HG03103 (cell line): ENCODE measurements at regions not wholly inside any gene's neighbourhood (a gene's known extent, or its start where the extent isn't known, plus 50 kb on each side); places are given as distances from the start of the nearest gene placed in this dataset.
A peak's percentile ranks its signal among the peaks of the same experiment; 100 is the strongest.

Experiments used
- ATAC-seq: cut with Tn5 transposase; IDR thresholded peaks from one replicate; pipeline ENCODE4 v1.9.1; 2021; ENCODE audit warnings: low read depth; ENCODE audit not compliant: unreplicated experiment

DNA sequence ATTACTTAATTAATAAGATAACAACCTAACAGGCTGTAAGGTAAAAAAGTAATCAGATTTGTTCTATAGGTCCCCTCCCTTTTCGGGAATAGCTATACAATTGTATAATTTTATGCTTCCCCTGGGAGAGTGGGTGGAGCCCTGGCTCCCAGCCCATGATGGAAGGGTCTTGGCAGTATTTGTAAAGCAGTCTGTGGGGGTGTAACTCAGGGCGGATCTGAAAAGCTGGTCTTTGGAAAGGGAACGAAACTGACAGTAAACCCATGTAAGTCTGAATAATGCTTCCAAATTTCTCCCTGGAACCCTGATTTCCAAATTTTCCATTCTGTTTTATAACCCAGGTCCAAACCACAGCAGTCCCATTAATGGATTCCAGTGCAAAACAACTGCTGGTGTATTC, 110.4 kb downstream of the DAD1 start:
- no peak for ATAC-seq

DNA sequence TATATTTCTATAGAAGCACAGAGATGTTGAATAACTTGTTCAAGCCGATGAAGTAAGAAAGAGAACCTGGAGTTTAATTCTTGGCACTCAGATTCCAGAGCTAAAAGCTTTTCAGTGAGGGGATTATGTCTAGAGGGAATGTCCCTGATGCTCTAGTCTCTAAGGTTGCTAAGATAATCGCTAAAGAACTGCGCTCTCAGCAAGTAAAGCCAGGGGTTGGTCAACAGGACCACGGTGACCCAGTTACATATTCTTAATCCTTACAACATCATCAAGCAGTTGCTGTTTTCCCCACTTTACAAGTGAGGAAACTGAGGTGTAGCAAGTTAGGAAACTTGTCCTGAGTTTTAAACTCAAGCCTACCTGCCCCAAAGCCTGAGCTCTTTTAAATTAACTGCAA, 110.8 kb downstream of the DAD1 start:
- no peak for ATAC-seq

- ATAC-seq = no peak
Observed at GRCh38 chr14:22477569-22478194, 111.3 kb downstream of the DAD1 start.

DNA sequence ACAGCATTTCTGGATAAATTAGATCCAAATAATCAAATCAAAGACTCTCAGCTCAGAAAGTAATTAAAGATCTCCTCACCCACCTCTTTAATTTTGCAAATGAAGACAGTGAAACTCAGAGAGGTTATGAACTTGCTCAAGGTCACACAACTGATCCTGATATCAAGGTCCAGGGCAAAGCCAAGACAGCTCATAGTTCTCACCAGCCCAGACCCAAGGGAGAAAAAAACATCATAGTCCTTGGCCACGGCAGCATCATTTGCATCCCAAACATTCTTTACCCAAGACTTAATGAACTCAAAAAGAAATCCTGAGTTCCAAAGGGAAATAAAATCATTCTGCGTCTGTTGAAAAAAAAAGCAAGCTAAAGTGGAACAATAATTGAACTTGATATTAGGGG, 112.1 kb downstream of the DAD1 start:
- ATAC-seq = no peak

- ATAC-seq = no peak
Observed at GRCh38 chr14:22476005-22476751, 112.8 kb downstream of the DAD1 start.

GRCh38 chr14:22475381-22475780, 113.6 kb downstream of the DAD1 start:
- no peak for ATAC-seq

DNA sequence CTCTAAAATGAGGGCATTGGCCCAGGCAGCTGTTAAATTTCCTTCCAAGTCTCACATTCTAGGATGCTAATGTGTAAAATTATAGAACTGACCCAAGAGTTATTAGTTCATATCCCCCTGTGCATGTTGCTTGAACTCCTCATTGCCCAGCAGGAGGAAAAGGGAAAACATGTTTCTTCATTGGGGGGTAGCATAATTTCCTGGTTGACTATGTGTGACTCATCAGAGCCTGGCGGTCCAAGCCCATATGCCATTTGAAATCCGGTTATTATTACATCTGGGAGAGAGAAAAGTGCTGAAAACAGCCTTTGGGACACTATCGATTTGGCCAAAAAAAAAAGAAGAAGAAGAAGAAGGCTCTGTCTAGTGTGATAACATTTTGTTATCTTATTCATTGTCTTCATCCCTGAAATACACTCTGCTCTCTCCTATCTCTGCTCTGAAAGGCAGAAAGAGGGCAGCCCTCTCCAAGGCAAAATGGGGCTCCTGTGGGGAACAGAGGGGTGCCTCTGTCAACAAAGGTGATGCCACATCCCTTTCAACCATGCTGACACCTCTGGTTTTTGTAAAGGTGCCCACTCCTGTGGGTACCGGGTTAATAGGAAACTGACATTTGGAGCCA, 114.2 kb downstream of the DAD1 start:
- ATAC-seq = no peak

DNA sequence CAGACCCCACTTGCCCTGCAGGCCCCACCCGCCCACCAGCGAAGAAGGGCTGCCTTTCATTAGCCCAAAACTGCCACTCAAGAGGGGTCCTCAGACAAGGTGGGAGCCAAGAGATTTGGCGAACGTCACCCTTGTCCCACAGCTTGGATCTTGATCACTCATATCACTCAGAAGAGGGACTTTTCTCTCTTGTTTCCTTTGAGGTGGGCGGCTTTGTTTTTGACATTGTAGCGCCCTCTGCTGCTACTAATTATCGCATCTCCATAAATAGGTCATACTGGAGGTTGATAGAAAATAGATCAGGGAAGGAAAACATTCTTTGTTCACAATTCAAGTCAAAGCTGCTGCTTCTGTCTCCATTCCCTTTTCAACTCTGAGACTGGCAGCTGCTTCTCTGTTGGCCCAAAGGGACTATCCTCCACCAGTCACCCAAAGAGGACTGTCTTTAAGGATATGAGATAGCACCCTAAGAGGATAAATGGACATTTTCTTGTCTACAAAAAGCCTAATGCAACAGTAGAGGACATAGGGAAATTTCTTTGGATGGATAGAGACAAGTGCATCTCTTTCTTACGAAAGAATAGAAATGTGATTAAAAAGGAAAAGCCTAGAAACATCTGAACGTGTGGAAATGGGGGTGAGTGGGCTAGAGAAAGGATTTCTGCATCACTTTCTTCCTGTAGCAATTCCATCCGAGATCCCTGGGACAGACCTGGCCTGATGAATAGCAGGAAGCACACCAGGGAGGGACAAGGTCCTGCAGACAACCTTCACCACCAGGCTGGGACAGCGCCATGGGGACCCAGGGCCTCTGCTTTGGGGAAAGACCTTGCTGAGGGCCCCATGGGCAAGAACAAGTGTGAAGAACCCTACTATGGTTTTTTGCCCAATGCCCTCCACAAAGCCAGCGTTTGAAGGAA, 115.8 kb downstream of the DAD1 start:
- no peak for ATAC-seq

DNA sequence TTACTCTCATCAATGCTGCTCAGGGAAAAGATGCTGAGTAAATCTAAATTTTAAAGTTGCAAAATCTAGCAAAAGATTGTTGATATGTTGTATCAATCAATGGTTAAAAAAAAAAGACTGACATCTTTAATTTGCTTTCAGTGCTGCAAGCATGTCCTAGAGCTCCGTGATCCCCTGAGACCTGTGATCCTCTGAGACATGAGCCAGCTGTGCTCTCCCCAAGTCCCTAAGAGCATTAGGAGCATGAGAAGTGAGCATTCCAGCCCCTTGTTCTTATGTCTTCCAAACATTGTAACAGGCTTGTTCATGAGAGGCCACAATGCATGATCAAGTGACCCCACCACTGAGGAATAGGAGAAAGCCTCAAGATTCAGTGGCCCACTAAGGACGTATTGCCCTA, 116.6 kb downstream of the DAD1 start:
- ATAC-seq = no peak

- no peak for ATAC-seq
Observed at GRCh38 chr14:22471545-22472121, 117.4 kb downstream of the DAD1 start.

- ATAC-seq = no peak
Observed at GRCh38 chr14:22469538-22470303, 119.3 kb downstream of the DAD1 start.

DNA sequence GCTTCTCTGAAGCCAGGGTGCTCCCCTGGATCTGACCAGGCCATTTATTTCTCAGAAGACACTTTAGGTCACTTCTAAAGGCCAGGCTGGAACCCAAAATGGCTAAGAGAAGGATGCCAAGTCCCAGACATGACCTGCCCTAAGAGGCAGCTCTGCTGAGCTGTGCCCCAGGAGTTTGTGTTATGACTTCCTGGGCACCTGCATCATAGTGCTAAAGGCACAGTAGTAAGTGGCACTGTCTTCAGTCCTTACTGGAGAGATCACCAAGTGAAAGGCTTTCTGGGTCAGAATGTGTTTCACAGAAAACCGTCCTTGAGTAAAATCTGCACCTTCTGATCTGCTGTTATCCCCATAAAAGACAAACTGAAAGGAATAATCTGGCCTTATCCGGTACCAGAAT, 120.2 kb downstream of the DAD1 start:
- ATAC-seq = no peak

GRCh38 chr14:22466491-22466890, 122.5 kb downstream of the DAD1 start:
- no peak for ATAC-seq

GRCh38 chr14:22465201-22465840, 123.7 kb downstream of the DAD1 start:
- no peak for ATAC-seq

- peak; percentile 62 for ATAC-seq
Observed at GRCh38 chr14:22464422-22465142, 124.4 kb downstream of the DAD1 start.

DNA sequence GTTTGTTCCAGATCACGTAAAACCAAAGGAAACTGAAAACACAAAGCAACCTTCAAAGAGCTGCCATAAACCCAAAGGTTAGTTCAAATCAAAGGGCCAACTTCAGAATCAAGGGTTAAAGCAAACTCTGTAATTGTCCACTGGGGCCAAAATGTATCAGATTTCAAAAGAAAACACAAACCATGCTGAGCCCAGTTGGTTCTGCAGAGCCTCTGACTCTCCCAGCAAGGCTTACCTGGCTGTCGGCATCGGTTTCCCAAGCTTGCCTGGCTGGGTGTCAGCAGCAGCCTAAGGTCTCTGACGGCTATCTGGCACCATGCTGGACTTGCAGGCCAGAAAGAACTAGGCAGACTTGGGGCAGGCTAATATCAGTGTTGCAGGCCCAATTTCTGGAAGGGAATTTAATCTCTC, 125.3 kb downstream of the DAD1 start:
- ATAC-seq = no peak

DNA sequence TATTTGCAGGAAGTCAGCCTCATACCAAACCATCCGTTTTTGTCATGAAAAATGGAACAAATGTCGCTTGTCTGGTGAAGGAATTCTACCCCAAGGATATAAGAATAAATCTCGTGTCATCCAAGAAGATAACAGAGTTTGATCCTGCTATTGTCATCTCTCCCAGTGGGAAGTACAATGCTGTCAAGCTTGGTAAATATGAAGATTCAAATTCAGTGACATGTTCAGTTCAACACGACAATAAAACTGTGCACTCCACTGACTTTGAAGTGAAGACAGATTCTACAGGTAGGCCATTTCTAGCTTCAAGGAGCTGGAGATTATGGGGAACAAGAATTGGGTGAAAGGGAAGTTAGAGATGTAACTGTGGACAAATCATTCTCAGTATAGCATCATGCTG, 126.1 kb downstream of the DAD1 start:
- no peak for ATAC-seq

DNA sequence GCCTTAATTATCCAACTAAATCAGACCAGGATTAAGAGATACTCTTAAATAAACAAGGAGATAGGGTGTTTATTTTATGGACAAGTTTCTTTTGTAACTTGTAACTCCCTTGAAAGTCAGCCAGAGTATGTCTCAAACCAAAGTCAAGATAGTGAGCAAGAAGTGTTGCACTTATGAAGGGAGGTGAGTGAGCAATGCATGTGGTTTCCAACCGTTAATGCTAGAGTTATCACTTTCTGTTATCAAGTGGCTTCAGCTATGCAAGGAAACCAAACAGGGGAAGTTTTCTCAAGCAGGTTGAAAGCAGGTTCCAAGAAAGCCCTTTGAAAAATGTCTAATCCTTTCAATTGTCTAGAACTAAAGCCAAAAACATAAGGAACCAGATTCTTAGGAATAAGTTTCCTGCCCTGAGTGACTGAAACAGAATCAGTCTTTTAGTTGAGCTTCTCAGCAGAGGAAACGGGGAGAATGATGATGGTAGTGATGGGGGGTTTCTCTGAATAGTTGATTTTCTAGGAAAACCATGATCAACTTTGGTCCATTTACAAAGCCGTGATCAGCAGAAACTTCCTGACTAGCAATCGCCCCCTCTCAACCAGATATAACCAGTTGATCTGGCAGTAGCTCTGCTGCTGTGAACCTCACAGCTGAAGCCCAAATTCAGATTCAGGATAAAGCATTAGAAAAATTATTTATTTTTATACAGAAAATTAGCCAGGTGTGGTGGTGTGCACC, 128.4 kb downstream of the DAD1 start:
- ATAC-seq = peak; percentile 38
